H9 (cell line): ENCODE measurements at regions not wholly inside any gene's neighbourhood (a gene's known extent, or its start where the extent isn't known, plus 50 kb on each side); places are given as distances from the start of the nearest gene placed in this dataset.

ENCODE experiments used
- DNase-seq: peaks from one replicate; pipeline ENCODE4 v3.0.0-alpha.2; 2017
- H2AFZ ChIP-seq: one replicate; pipeline ENCODE4 v1.6.1; 2013; ENCODE audit warnings: mild to moderate bottlenecking, low read length, control low read depth, moderate library complexity
- H2AK5ac ChIP-seq: 2 replicates; pipeline ENCODE4 v1.6.1; 2013; ENCODE audit warnings: low read length, control low read depth, mixed read lengths; ENCODE audit not compliant: insufficient read length
- H2BK120ac ChIP-seq: one replicate; pipeline ENCODE4 v1.6.1; 2013; ENCODE audit warnings: low read depth, mild to moderate bottlenecking, low read length, control low read depth, inconsistent platforms; ENCODE audit not compliant: poor library complexity, severe bottlenecking
- H2BK12ac ChIP-seq: 2 replicates; pipeline ENCODE4 v1.6.1; 2013; ENCODE audit warnings: low read length, control low read depth, mixed read lengths, low read depth; ENCODE audit not compliant: insufficient read length
- H2BK15ac ChIP-seq: 2 replicates; pipeline ENCODE4 v1.6.1; 2013; ENCODE audit warnings: low read depth, low read length, control low read depth
- H2BK20ac ChIP-seq: one replicate; pipeline ENCODE4 v1.6.1; 2013; ENCODE audit warnings: low read depth, mild to moderate bottlenecking, low read length, control low read depth, inconsistent platforms; ENCODE audit not compliant: poor library complexity, severe bottlenecking
- H2BK5ac ChIP-seq: 2 replicates; pipeline ENCODE4 v1.6.1; 2013; ENCODE audit warnings: low read length, control low read depth, mixed read lengths; ENCODE audit not compliant: insufficient read length
- H3K14ac ChIP-seq: 2 replicates; pipeline ENCODE4 v1.6.1; 2013; ENCODE audit warnings: low read length, control low read depth; ENCODE audit not compliant: insufficient read depth
- H3K18ac ChIP-seq: 2 replicates; pipeline ENCODE4 v1.6.1; 2013; ENCODE audit warnings: low read depth, mild to moderate bottlenecking, mixed read lengths, low read length, control low read depth; ENCODE audit not compliant: insufficient read length
- H3K23ac ChIP-seq: 2 replicates; pipeline ENCODE4 v1.6.1; 2013; ENCODE audit warnings: low read length, control low read depth, mixed read lengths, low read depth; ENCODE audit not compliant: insufficient read length
- H3K23me2 ChIP-seq: 2 replicates; pipeline ENCODE4 v1.6.1; 2013; ENCODE audit warnings: low read depth, mild to moderate bottlenecking, mixed read lengths, low read length, control low read depth; ENCODE audit not compliant: insufficient read length, poor library complexity, severe bottlenecking
- H3K27ac ChIP-seq: 2 replicates; pipeline ENCODE4 v1.5.1; 2013; ENCODE audit warnings: low read length, control low read depth, mixed read lengths, low read depth; ENCODE audit not compliant: insufficient read length
- H3K27me3 ChIP-seq: 2 replicates; pipeline ENCODE4 v1.6.1; 2013; ENCODE audit warnings: low read length, control low read depth, inconsistent platforms; ENCODE audit not compliant: insufficient read depth
- H3K4ac ChIP-seq: 2 replicates; pipeline ENCODE4 v1.6.1; 2013; ENCODE audit warnings: low read depth, mild to moderate bottlenecking, control low read depth, inconsistent platforms, low read length, moderate library complexity
- H3K4me1 ChIP-seq: 2 replicates; pipeline ENCODE4 v1.6.1; 2013; ENCODE audit warnings: low read length, control low read depth, inconsistent platforms; ENCODE audit not compliant: insufficient read depth
- H3K4me2 ChIP-seq: 2 replicates; pipeline ENCODE4 v1.6.1; 2013; ENCODE audit warnings: low read length, control low read depth, mixed read lengths; ENCODE audit not compliant: insufficient read length, insufficient read depth
- H3K56ac ChIP-seq: 2 replicates; pipeline ENCODE4 v1.6.1; 2013; ENCODE audit warnings: low read depth, mild to moderate bottlenecking, mixed read lengths, low read length, control low read depth; ENCODE audit not compliant: insufficient read length
- H3K79me1 ChIP-seq: 2 replicates; pipeline ENCODE4 v1.6.1; 2013; ENCODE audit warnings: low read depth, mild to moderate bottlenecking, moderate library complexity, low read length, control low read depth, inconsistent platforms; ENCODE audit not compliant: insufficient read depth, poor library complexity, severe bottlenecking
- H3K79me2 ChIP-seq: 2 replicates; pipeline ENCODE4 v1.6.1; 2013; ENCODE audit warnings: low read length, control low read depth, inconsistent platforms; ENCODE audit not compliant: insufficient read depth
- H3K9ac ChIP-seq: 2 replicates; pipeline ENCODE4 v1.6.1; 2013; ENCODE audit warnings: low read length, control low read depth, mixed read lengths; ENCODE audit not compliant: insufficient read length; ENCODE audit errors: extremely low read depth
- H3K9me3 ChIP-seq: one replicate; pipeline ENCODE4 v1.6.1; 2013; ENCODE audit warnings: low read depth, low read length, inconsistent platforms; ENCODE audit not compliant: control insufficient read depth
- H3T11ph ChIP-seq: one replicate; pipeline ENCODE4 v1.6.1; 2013; ENCODE audit warnings: mild to moderate bottlenecking, low read length, control low read depth, inconsistent platforms
- H4K20me1 ChIP-seq: one replicate; pipeline ENCODE4 v1.6.1; 2013; ENCODE audit not compliant: control insufficient read depth, insufficient read length, insufficient read depth
- H4K5ac ChIP-seq: 2 replicates; pipeline ENCODE4 v1.6.1; 2013; ENCODE audit warnings: low read depth, mild to moderate bottlenecking, mixed read lengths, low read length, control low read depth; ENCODE audit not compliant: insufficient read length
- H4K8ac ChIP-seq: replicated peaks from 2 replicates; pipeline ENCODE4 v1.6.1; 2013; ENCODE audit warnings: low read length, control low read depth, mixed read lengths, low read depth; ENCODE audit not compliant: insufficient read length
- H4K91ac ChIP-seq: 2 replicates; pipeline ENCODE4 v1.6.1; 2013; ENCODE audit warnings: low read depth, mild to moderate bottlenecking, moderate library complexity, mixed read lengths, low read length, control low read depth; ENCODE audit not compliant: insufficient read length
- H3K27ac Mint-ChIP-seq, 3 experiments: 2 replicates in 2 of 3; 3 replicates in 1 of 3; pipeline ENCODE4 v1.8.0; 2020 to 2021; ENCODE audit warnings: mixed read lengths in 3 of 3, mild to moderate bottlenecking in 1 of 3, moderate library complexity in 1 of 3
- H3K27me3 Mint-ChIP-seq: 2 replicates; pipeline ENCODE4 v1.8.0; 2021; ENCODE audit warnings: low read depth, mild to moderate bottlenecking, moderate library complexity, mixed read lengths
- H3K36me3 Mint-ChIP-seq, 3 experiments: 2 replicates in 2 of 3; 3 replicates in 1 of 3; pipeline ENCODE4 v1.8.0; 2020 to 2021; ENCODE audit warnings: low read depth in 3 of 3, mixed read lengths in 3 of 3; ENCODE audit not compliant: insufficient read depth in 1 of 3
- H3K4me1 Mint-ChIP-seq, 2 experiments: 2 replicates each; pipeline ENCODE4 v1.8.0; 2020; ENCODE audit warnings: mixed read lengths in 2 of 2
- H3K4me3 Mint-ChIP-seq, 2 experiments: 2 replicates in 1 of 2; 3 replicates in 1 of 2; pipeline ENCODE4 v1.8.0; 2020 to 2021; ENCODE audit warnings: mild to moderate bottlenecking in 2 of 2, mixed read lengths in 2 of 2, moderate library complexity in 1 of 2
- H3K9me3 Mint-ChIP-seq, 2 experiments: 2 replicates in 1 of 2; 3 replicates in 1 of 2; pipeline ENCODE4 v1.8.0; 2020; ENCODE audit warnings: mild to moderate bottlenecking in 2 of 2, mixed read lengths in 2 of 2, moderate library complexity in 1 of 2
- CTCF ChIP-seq: fragments of 200-600 bp; sonication (generic); conservative IDR thresholded peaks from 3 replicates; pipeline ENCODE4 v1.8.0; 2021; ENCODE audit warnings: antibody characterized with exemption, mild to moderate bottlenecking
- WGBS: extraction: QIAGEN DNeasy Blood & Tissue Kit; methylation state at CpG from one replicate; pipeline ENCODE4 v1.1.7; 2013; ENCODE audit warnings: missing lambda C conversion rate, low lambda C conversion rate, mixed read lengths; ENCODE audit not compliant: insufficient read length; ENCODE audit errors: extremely low coverage; 5-methylcytosine and 5-hydroxymethylcytosine counted together

GRCh38 chr16:9595393-9595792, 503.9 kb downstream of the HAPSTR1 start:
- WGBS, result no CpG with 5 or more reads among the region's 3 CpGs
- no peak overlapping the region for H3K27ac Mint-ChIP-seq

More at GRCh38 chr16:9595393-9595792, 503.9 kb downstream of the HAPSTR1 start:
- Histone ChIP-seq H2BK15ac (no peak overlapping the region), H3K23me2 (no peaks in the 10 kb centered on the region), H4K91ac (no peak overlapping the region), H4K5ac (no peak overlapping the region), H4K8ac (no peak overlapping the region), H3K79me2 (no peaks in the 10 kb centered on the region), H4K20me1 (no peaks in the 10 kb centered on the region), H3K4me1 (no peaks in the 10 kb centered on the region), H2BK5ac (no peak overlapping the region), H3K27ac (no peak overlapping the region), H2BK12ac (no peak overlapping the region), H3T11ph (no peak overlapping the region), H2BK120ac (no peak overlapping the region), H3K79me1 (no peaks in the 10 kb centered on the region), H3K4ac (no peak overlapping the region), H2AFZ (no peak overlapping the region), H3K9me3 (no peaks in the 10 kb centered on the region), H2BK20ac (no peak overlapping the region), H3K14ac (no peak overlapping the region), H3K4me2 (no peak overlapping the region), H3K18ac (no peak overlapping the region), H3K27me3 (no peaks in the 10 kb centered on the region), H3K56ac (no peak overlapping the region), H3K9ac (no peak overlapping the region), H3K23ac (no peak overlapping the region), H2AK5ac (no peak overlapping the region)
- Mint-ChIP-seq H3K4me1 (peaks cover 2 to 3% of the 10 kb centered on the region in 2 experiments; a peak in 3 of 4 replicates), H3K36me3 (peaks cover 0 to 6% (median 3%) of the 10 kb centered on the region in 3 experiments; a peak in 2 of 7 replicates), H3K4me3 (no peak overlapping the region), H3K9me3 (peaks cover 5 to 6% of the 10 kb centered on the region in 2 experiments; a peak in 4 of 5 replicates), H3K27me3 (peaks cover 9% of the 10 kb centered on the region)
- TF ChIP-seq CTCF, result no peak
- DNase-seq, result no peak
